Activated CD8-positive, alpha-beta T cell treated with anti-CD3 and anti-CD28 coated beads, Interleukin-2, amount 10 ng/mL, durations not matched to agents 7 days and 5 days (primary cell): ENCODE measurements at regions not wholly inside any gene's neighbourhood (a gene's known extent, or its start where the extent isn't known, plus 50 kb on each side); places are given as distances from the start of the nearest gene placed in this dataset.

Experiments
- ATAC-seq: fragments of 150-1000 bp; cut with Tn5 transposase; one replicate; pipeline ENCODE4 v1.10.0; 2021; ENCODE audit warnings: moderate library complexity
- CTCF ChIA-PET: fragments of 350-600 bp; sonication (Branson Sonifier 250); formaldehyde crosslinking; loops from one replicate; lab custom pipeline; 2021; ENCODE audit warnings: antibody characterized with exemption; lab: Charles Lee
- POLR2A ChIA-PET: fragments of 350-600 bp; sonication (Branson Sonifier 250); formaldehyde crosslinking; loops from one replicate; lab custom pipeline; 2021; ENCODE audit warnings: antibody characterized with exemption; lab: Charles Lee
- DNase-seq: peaks from one replicate; pipeline ENCODE4 v3.0.0-alpha.2; 2020
- H3K27ac Mint-ChIP-seq: one replicate; pipeline ENCODE4 v1.8.0; 2021; ENCODE audit warnings: mild to moderate bottlenecking, mixed read lengths
- H3K27me3 Mint-ChIP-seq: one replicate; pipeline ENCODE4 v1.8.0; 2021; ENCODE audit warnings: low read depth, mixed read lengths
- H3K36me3 Mint-ChIP-seq: one replicate; pipeline ENCODE4 v1.8.0; 2021; ENCODE audit warnings: low read depth, mixed read lengths
- H3K4me1 Mint-ChIP-seq: one replicate; pipeline ENCODE4 v1.8.0; 2021; ENCODE audit warnings: low read depth, mixed read lengths
- H3K4me3 Mint-ChIP-seq: one replicate; pipeline ENCODE4 v1.8.0; 2021; ENCODE audit warnings: mild to moderate bottlenecking, mixed read lengths
- H3K9me3 Mint-ChIP-seq: one replicate; pipeline ENCODE4 v1.8.0; 2022; ENCODE audit warnings: mixed read lengths; ENCODE audit not compliant: insufficient read depth

DNA sequence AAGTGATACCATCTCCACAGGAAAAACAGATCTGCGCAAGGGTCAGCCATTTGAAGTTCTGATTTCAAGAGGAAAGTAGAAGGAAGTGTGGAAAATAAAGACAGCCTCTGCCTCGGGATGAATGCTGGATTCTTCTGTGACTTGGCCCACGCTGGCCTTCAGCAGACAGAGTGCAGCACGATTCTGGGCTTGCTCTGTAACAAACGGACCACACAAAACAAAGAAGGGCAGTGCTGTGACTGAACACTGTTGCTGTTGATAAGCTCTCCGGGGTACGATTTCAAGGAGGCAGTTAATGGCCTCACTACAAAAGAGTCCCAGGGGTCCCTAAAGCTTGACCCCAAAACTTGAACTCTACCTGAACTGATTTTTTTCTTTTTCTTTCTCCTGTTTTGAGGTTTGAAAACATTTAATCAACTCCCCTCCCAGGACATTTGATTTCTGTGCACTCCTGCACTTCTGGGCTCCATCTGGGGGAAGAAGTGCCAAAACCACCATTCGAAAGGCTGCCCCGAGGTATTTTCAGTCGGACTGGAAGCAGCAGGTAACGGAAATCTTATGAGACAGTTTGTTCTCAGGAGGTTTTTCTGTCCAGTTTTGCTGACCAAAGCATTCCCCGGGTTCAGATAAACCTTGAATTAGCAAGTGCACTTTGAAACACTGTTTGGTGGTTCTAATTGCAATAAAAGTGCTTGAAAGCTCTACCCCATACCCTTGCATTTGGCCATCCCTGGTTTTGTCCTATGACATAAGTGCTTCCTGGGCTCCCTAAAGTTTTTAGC, 189.6 kb downstream of the MYLK4 start:
- Mint-ChIP-seq H3K4me1 (peaks cover 8% of the 10 kb centered on the region), H3K27me3 (peaks cover 44% of the 10 kb centered on the region), H3K36me3 (no peaks in the 10 kb centered on the region), H3K4me3 (no peak overlapping the region), H3K27ac (no peak overlapping the region), H3K9me3 (no peaks in the 10 kb centered on the region)
- no peak for ATAC-seq
- CTCF ChIA-PET, result no interaction called here
- no peak for DNase-seq
- POLR2A ChIA-PET, result no interaction called here

DNA sequence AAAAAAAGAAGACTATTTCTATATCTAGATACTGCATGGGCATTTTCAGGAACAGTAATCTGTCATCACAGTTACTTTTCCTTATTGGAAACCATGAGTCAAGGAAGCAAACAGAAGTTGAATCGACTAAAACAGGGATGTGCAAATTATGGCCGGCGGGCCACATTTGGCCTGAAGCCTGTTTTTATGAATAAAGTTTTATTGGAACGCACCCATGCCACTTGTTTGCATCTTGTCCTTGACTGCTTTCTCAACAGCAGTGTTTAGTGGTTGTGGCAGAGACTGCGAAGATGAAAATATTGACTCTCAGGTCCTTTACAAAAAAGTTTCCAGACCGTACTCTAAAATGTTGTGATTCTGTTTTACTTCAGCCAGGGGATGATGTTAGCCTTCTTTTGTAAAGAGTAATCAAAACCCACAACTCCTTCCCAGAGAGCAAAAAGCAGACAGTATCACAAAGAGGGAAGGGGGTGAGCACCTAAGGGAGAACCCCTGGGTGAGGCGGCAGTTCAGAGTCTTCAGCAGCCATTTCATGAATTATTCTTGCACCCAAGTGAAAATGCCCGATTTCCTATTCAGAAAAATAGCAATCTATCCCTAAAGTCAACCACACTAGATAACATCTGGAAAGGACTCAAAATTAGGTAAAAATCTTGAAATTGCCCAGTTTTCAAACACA, 190.4 kb downstream of the MYLK4 start:
- Mint-ChIP-seq H3K4me3 (no peak overlapping the region), H3K27me3 (peaks cover 51% of the 10 kb centered on the region), H3K9me3 (no peaks in the 10 kb centered on the region), H3K4me1 (peaks cover 11% of the 10 kb centered on the region), H3K36me3 (no peaks in the 10 kb centered on the region), H3K27ac (no peak overlapping the region)
- ATAC-seq (no peak), DNase-seq (no peak)
- POLR2A ChIA-PET, result no interaction called here
- CTCF ChIA-PET, result no interaction called here

DNA sequence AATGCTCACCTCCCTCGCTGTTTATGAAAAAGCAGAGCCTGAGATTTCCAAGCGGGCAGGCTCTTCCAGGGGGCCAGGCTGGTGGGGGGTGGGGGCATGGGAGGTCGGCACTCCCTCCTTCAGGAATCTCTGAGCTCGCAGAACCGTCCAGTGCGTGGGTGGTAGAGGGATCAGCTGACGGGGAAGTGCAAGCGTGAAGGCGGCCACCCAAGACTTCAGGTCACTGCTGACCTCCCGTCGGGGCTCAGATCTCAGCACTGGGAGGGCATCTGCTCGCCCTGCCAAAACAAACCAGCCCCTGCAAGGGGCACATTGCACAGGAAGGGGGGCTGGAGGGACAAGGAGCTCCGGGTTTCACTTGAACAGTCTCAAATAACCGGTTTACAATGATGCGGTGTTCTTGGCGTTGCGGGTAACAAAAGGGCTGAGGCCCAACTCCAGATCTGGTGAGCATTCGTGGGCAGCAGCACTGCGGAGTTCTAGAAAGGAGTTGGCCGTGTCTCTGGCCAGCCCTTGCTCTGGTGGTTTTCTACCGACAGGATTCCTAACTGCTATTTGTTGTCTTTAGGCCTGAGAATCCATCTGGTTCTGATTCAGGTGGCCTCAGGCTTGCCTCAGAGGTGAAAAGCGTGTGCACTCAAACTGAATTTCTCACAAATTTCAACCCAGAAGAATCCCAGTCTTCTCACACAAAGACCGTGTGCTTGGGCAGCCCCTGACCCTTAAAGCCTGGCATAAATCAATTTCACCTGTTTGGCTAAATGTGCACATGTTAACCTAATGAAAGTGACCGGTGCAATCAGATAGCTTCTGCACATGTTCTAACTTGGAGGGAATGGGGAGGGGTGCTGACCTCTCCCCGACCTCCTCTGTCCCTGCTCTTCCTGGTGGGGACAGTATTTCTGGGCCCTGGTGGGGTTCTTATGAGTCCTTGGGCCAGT, 191.6 kb downstream of the MYLK4 start:
- DNase-seq (no peak), ATAC-seq (no peak)
- H3K27me3 Mint-ChIP-seq, result peaks cover 55% of the 10 kb centered on the region
- ChIA-PET POLR2A (no interaction called here), CTCF (no interaction called here)
- H3K9me3 Mint-ChIP-seq, result no peaks in the 10 kb centered on the region
- H3K36me3 Mint-ChIP-seq, result no peaks in the 10 kb centered on the region
- H3K27ac Mint-ChIP-seq, result no peak overlapping the region
- H3K4me3 Mint-ChIP-seq, result no peak overlapping the region
- H3K4me1 Mint-ChIP-seq, result peaks cover 10% of the 10 kb centered on the region

DNA sequence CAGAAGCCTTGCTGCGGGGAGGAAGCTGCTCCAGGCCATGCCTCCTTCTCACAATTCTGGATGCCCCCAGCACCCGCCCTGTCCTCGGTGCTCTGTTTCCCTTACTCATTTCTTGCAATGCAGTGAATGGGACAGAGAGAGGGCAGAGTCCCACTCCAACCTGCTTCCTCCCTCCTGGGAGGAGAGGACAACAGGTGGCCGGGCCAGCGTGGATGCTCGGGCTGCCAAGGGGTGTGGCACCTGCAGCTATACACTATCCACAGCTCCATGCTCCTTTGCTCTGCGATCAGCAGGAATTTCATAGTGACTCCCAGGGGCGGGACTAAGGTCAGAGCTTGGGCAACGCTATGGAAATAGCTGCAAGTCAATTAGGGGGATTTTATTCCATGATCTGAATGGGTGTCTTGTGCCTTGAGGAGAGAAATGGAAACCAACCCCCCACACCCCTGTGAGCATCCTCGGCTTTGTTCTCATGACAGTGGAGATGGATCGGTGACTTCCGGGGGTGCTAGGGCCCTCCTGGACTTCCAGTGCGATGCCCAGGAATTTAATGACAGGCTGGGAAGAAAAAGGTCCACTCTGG, 192.5 kb downstream of the MYLK4 start:
- no peak for DNase-seq
- ChIA-PET POLR2A (no interaction called here), CTCF (no interaction called here)
- Mint-ChIP-seq H3K27me3 (peaks cover 51% of the 10 kb centered on the region), H3K4me3 (no peak overlapping the region), H3K27ac (no peak overlapping the region), H3K4me1 (peaks cover 4% of the 10 kb centered on the region), H3K9me3 (no peaks in the 10 kb centered on the region), H3K36me3 (no peaks in the 10 kb centered on the region)
- no peak for ATAC-seq

DNA sequence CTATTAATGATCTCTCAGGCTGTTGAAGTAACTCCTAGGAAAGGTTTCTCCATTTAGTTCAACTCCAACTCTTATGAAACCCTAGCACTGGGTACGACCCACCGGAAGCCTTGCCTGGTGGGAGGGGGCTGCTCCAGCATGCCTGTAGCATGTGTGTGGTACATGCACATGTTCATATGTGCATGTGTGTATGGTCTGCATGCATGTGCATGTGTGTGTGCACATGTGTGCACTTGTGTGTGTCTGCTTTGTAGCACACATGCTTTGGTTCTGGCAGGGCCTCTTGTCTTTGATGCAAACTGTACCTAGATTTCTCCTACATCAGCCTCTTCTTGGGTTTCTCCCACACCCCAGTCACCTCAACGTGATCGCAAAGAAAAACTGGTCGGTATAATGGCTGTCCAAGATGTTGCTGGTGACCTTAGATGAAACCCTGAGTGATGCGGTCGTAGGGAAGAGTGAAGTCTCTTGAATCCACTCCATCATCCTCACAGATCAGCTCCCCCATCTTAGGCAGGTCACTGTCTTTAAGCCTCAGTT, 193.5 kb downstream of the MYLK4 start:
- CTCF ChIA-PET, result no interaction called here
- Mint-ChIP-seq H3K4me3 (no peak overlapping the region), H3K9me3 (no peaks in the 10 kb centered on the region), H3K4me1 (peaks cover 4% of the 10 kb centered on the region), H3K36me3 (no peaks in the 10 kb centered on the region), H3K27ac (no peak overlapping the region), H3K27me3 (peaks cover 46% of the 10 kb centered on the region)
- DNase-seq (no peak), ATAC-seq (no peak)
- POLR2A ChIA-PET, result no interaction called here

DNA sequence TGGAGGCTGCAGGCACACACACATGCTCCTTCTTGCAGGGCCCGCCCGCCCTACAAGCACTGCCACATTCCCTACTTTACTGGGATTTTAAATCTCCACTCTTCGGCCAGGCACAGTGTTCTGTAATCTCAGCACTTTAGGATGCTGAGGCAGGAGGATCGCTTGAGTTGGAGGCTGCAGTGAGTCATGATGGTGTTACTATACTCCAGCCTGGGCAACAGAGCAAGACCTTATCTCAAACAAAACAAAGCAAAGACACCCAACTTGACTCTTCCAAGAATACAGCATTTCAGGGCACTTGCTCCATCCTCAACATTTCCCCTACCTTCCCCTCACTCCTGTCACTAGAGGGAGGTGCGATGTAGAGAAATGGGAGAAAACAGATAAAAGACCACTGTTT, 194.0 kb downstream of the MYLK4 start:
- Mint-ChIP-seq H3K36me3 (no peaks in the 10 kb centered on the region), H3K4me1 (peaks cover 4% of the 10 kb centered on the region), H3K27me3 (peaks cover 43% of the 10 kb centered on the region), H3K27ac (no peak overlapping the region), H3K4me3 (no peak overlapping the region), H3K9me3 (no peaks in the 10 kb centered on the region)
- ChIA-PET CTCF (interaction anchor here (1.2 kb wide), 1 partner anchor 78 kb away, joined by 3 read pairs; no protein-coding TSS in a partner anchor), POLR2A (no interaction called here)
- ATAC-seq (no peak), DNase-seq (no peak)

DNA sequence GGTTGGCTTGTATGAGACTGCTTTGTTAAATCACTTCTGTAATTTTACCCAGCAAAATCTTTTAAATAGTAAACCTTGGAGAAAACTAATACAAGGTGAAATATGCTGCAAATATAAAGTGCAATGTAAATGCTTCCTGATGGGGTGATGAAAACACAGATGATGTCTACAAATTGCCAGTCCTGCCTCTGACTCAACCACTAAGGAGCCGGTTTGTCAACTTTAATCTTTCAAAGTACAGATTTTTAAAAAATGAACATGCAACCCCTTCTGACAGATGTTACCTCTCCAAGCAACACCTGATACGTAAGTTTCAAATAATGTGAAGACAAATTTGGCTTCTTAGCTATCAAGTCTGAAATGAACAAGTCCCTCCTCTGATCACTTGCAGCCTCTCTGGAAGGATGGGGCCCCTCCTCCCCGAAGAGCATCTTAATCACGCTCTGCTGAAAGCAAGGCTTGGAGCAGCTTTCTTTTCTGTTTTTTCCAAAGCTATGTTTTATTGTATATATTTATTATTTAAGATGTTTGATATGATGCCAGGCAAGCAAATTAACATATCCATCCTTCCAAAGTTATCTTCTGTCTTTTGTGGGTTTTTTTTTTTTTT, 196.0 kb downstream of the MYLK4 start:
- Mint-ChIP-seq H3K9me3 (no peaks in the 10 kb centered on the region), H3K4me1 (peaks cover 4% of the 10 kb centered on the region)

DNA sequence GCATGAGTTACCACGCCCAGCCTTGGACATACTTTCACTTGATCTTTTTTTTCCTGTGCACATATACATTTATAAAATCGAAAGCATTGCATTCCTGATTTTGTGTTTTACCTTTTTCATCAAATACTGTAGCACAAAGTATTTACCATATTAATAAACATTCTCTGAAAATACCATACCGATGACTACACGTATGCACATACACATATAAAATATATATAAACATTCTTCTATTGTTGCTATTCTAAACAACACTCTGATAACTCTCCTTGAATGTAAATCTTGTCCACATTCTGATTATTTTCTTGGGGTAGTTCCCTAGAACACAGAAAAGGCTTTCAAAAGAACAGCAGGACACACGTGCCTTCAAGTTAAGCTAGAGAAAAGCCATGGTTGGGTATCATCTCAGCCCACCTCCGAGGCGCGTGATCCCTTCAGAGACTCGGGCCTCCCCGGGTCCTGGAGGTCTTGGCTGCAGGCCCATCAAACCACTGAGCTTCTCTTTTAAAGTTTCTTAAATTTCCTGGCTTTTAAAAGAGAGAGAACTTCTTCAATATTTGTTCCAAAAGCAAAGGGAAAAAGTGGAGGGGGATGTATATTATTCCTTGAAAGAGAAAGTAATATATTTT, 198.1 kb downstream of the MYLK4 start:
- Mint-ChIP-seq H3K4me3 (no peak overlapping the region), H3K27me3 (peaks cover 65% of the 10 kb centered on the region), H3K9me3 (no peaks in the 10 kb centered on the region), H3K4me1 (peaks cover 4% of the 10 kb centered on the region), H3K36me3 (no peaks in the 10 kb centered on the region), H3K27ac (no peak overlapping the region)
- DNase-seq, result no peak
- CTCF ChIA-PET, result no interaction called here
- POLR2A ChIA-PET, result no interaction called here
- no peak for ATAC-seq

More for the DNA sequence above, 196.0 kb downstream of the MYLK4 start:
- ChIA-PET CTCF (no interaction called here), POLR2A (no interaction called here)
- no peaks in the 10 kb centered on the region for H3K36me3 Mint-ChIP-seq
- no peak overlapping the region for H3K4me3 Mint-ChIP-seq
- ATAC-seq (no peak), DNase-seq (no peak)
- no peak overlapping the region for H3K27ac Mint-ChIP-seq
- H3K27me3 Mint-ChIP-seq, result peaks cover 51% of the 10 kb centered on the region

DNA sequence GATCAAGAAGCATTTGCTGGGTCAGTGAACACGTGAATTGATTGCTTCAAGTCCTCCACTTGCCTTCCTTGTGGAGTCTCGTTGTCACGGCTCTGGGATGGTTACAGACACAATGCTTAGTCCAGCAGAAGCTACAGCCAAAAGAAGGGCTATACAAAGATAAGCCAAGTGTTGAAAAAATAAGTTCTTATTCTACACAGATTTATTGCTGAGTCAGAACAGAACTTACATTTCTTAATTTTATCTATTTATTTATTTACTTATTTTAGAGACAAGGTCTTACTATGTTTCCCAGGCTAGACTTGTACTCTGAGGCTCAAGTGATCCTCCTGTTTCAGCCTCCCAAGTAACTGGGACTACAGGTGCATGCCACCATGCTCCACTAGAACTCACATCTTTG, 199.0 kb downstream of the MYLK4 start:
- DNase-seq (no peak), ATAC-seq (no peak)
- peaks cover 66% of the 10 kb centered on the region for H3K27me3 Mint-ChIP-seq
- POLR2A ChIA-PET, result no interaction called here
- no peaks in the 10 kb centered on the region for H3K9me3 Mint-ChIP-seq
- peaks cover 4% of the 10 kb centered on the region for H3K4me1 Mint-ChIP-seq
- no peaks in the 10 kb centered on the region for H3K36me3 Mint-ChIP-seq
- H3K4me3 Mint-ChIP-seq, result no peak overlapping the region
- CTCF ChIA-PET, result no interaction called here
- no peak overlapping the region for H3K27ac Mint-ChIP-seq

DNA sequence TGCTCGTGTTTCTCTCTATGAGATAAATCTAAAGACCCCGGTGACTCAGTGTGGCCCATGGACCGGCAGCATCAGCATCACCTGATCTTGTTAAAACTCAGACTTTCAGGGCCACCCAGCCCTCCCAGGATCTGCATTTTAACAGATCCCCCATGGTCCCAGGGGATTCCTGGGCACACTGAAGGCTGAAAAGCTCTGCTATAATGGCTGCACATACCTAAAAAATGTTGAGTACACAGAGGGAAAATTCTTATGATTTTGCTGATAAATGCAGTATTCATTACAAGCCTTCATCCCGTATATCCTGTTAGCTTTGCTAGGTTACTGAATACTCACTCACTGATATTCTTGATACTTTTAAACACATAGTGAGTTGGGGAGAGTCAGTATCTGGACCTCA, 200.5 kb downstream of the MYLK4 start:
- CTCF ChIA-PET, result no interaction called here

DNA sequence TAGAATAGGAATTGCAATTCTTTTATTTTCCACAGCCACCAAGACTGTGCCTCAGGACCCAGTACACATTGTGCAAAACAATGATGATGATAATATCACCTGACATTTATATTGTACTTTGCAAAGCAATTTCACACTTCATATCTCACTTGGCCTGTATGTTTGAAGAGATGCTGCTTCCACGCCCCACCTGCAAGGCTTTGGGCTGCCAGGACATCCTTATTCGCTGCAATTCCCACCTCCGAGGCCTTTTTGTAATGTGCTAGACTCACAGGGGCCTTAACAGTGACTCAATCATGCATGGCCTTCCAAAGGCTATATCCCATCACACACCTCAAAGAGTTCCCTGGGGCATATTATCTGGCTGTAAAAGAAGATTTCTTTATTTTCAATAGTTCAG, 200.9 kb downstream of the MYLK4 start:
- POLR2A ChIA-PET, result no interaction called here

More for the DNA sequence above, 200.5 kb downstream of the MYLK4 start:
- H3K27ac Mint-ChIP-seq, result no peak overlapping the region
- peaks cover 69% of the 10 kb centered on the region for H3K27me3 Mint-ChIP-seq
- ATAC-seq (no peak), DNase-seq (no peak)
- no peaks in the 10 kb centered on the region for H3K9me3 Mint-ChIP-seq
- POLR2A ChIA-PET, result no interaction called here
- peaks cover 1% of the 10 kb centered on the region for H3K4me1 Mint-ChIP-seq
- H3K36me3 Mint-ChIP-seq, result no peaks in the 10 kb centered on the region
- no peak overlapping the region for H3K4me3 Mint-ChIP-seq

More for the DNA sequence above, 200.9 kb downstream of the MYLK4 start:
- Mint-ChIP-seq H3K9me3 (no peaks in the 10 kb centered on the region), H3K4me1 (no peaks in the 10 kb centered on the region), H3K27ac (no peak overlapping the region), H3K27me3 (peaks cover 67% of the 10 kb centered on the region), H3K4me3 (no peak overlapping the region), H3K36me3 (no peaks in the 10 kb centered on the region)
- no peak for ATAC-seq
- CTCF ChIA-PET, result no interaction called here
- no peak for DNase-seq
